PC-9 (cell line): ENCODE measurements at regions not wholly inside any gene's neighbourhood (a gene's known extent, or its start where the extent isn't known, plus 50 kb on each side); places are given as distances from the start of the nearest gene placed in this dataset.
A peak's percentile ranks its signal among the peaks of the same experiment; 100 is the strongest.

Experiments
- BruUV-seq: library from RNA; stranded (reverse); fragments of 400-500 nt; replicated peaks from 2 replicates; lab custom pipeline; 2021; lab: Mats Ljungman, UMichigan
- CTCF ChIA-PET: fragments of 300-600 bp; sonication (Branson Sonifier 250); formaldehyde crosslinking; loops from one replicate; lab custom pipeline; 2022; ENCODE audit warnings: antibody characterized with exemption; lab: Charles Lee
- POLR2A ChIA-PET: fragments of 300-600 bp; sonication (Branson Sonifier 250); formaldehyde crosslinking; loops from one replicate; lab custom pipeline; 2022; ENCODE audit warnings: antibody characterized with exemption; ENCODE audit not compliant: unreplicated experiment; lab: Charles Lee
- DNase-seq, 2 experiments: peaks; one replicate each; pipeline versions ENCODE4 v3.0.0 to v3.0.0-alpha.2; 2015 to 2022; ENCODE audit warnings: mixed read lengths in 1 of 2
- H2AFZ ChIP-seq: fragments of 200-600 bp; sonication (generic); 2 replicates; pipeline ENCODE4 v1.8.1; 2017; ENCODE audit warnings: antibody characterized with exemption
- H3F3A ChIP-seq: fragments of 200-600 bp; sonication (generic); 2 replicates; pipeline ENCODE4 v1.8.1; 2017; ENCODE audit warnings: antibody characterized with exemption, mild to moderate bottlenecking, low read depth; ENCODE audit not compliant: insufficient read depth
- H3K27ac ChIP-seq: fragments of 200-600 bp; sonication (generic); 2 replicates; pipeline ENCODE4 v1.6.1; 2016; ENCODE audit warnings: mixed run types
- H3K27me3 ChIP-seq: fragments of 200-600 bp; sonication (generic); 2 replicates; pipeline ENCODE4 v1.6.1; 2016; ENCODE audit warnings: low read depth, mixed run types; ENCODE audit not compliant: insufficient read depth
- H3K36me3 ChIP-seq: fragments of 200-600 bp; sonication (generic); 2 replicates; pipeline ENCODE4 v1.6.1; 2016; ENCODE audit warnings: low read depth, mixed run types
- H3K4me1 ChIP-seq: fragments of 200-600 bp; sonication (generic); replicated peaks from 2 replicates; pipeline ENCODE4 v1.6.1; 2016; ENCODE audit warnings: mixed run types; ENCODE audit not compliant: insufficient read depth
- H3K4me2 ChIP-seq: fragments of 200-600 bp; sonication (generic); 2 replicates; pipeline ENCODE4 v1.6.1; 2017; ENCODE audit warnings: mixed run types
- H3K4me3 ChIP-seq: fragments of 200-600 bp; sonication (generic); 2 replicates; pipeline ENCODE4 v1.6.1; 2016; ENCODE audit warnings: mixed run types
- H3K79me2 ChIP-seq: fragments of 200-600 bp; sonication (generic); 2 replicates; pipeline ENCODE4 v1.6.1; 2017; ENCODE audit warnings: low read depth, mixed run types
- H3K9me2 ChIP-seq: fragments of 200-600 bp; sonication (generic); 2 replicates; pipeline ENCODE4 v1.8.1; 2017; ENCODE audit warnings: mild to moderate bottlenecking; ENCODE audit not compliant: insufficient read depth
- H3K9me3 ChIP-seq: fragments of 200-600 bp; sonication (generic); 2 replicates; pipeline ENCODE4 v1.8.1; 2016; ENCODE audit warnings: low read depth; ENCODE audit not compliant: insufficient read depth
- H4K20me1 ChIP-seq: fragments of 200-600 bp; sonication (generic); 2 replicates; pipeline ENCODE4 v1.8.1; 2017; ENCODE audit not compliant: insufficient read depth
- EZH2 ChIP-seq: fragments of 200-600 bp; sonication (generic); IDR thresholded peaks from 2 replicates; pipeline ENCODE4 v1.8.0; 2017; ENCODE audit warnings: antibody characterized with exemption, low read depth
- intact Hi-C: fragments of 100-400 bp; cut with micrococcal nuclease; formaldehyde crosslinking; loops from one replicate; pipeline ENCODE4 v1.10.0; 2022; ENCODE audit not compliant: unreplicated experiment
- TF ChIP-seq, protein P1 (sequence below): fragments of 200-600 bp; sonication (generic); conservative IDR thresholded peaks from 2 replicates; pipeline ENCODE4 v1.6.1; 2017; ENCODE audit warnings: mixed run types, antibody characterized with exemption, mild to moderate bottlenecking, moderate library complexity

DNA sequence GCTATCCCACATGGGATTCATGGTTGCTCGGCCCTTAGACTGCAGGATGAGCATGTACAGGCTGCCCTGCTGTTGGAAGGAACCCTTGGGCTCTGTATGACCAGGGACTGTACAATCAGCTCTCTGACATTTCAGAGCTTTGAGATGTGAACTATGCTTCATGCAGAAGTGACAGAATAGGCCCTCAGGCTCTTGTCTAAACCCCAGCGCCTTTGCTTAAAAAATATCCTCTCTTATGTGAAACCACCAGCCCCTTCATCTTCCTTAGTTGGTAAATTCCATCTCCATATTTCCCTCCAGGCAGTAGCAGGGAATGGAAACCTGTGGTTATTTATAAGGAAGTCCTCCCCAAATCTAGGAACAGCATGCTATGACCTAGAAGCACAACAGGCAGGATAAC lies 78.9 kb upstream of the PLET1 start:
- BruUV-seq: no TSS peak
- intact Hi-C loops: no loop called here

DNA sequence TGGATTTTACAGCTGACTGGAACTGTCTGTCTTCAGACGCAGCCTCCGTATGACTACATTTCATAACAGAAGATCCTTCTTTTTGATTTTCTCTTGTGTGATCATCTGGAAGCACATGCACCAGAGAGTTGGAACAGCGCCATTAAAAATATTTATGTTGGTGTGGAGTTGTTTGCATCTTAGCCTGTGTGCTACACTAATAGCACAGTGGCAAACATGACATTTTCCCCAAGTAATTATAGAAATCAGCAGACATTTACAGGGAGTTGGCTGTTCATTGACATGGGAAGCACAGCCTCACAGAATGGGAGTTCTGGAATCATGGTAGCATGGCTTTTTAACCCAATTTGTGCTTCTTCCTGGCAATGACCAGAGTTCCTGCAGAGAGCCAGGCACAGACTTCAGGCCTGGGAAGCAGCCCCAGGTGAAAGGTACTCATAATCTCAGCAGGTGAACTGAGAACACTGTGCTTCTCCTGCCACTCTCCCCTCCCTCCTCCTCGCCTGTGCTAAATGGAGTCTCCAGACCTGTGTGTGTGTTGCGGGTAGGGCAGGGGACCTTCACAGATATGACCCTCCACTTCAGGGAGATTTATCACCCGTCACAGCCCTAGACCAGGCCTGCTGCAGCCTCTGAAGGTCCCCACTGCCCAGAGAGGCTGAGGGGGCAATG lies 82.8 kb upstream of the PLET1 start:
- POLR2A ChIA-PET: no interaction called here
- Histone ChIP-seq H3K4me3 (no peak overlapping the region), H3K4me2 (no peak overlapping the region), H3K4me1 (no peaks in the 10 kb centered on the region), H3K9me2 (no peaks in the 10 kb centered on the region), H3K36me3 (no peaks in the 10 kb centered on the region), H3F3A (no peaks in the 10 kb centered on the region), H3K9me3 (no peaks in the 10 kb centered on the region), H3K27me3 (peaks cover 10% of the 10 kb centered on the region), H2AFZ (no peak overlapping the region), H3K27ac (no peak overlapping the region), H4K20me1 (no peaks in the 10 kb centered on the region), H3K79me2 (no peaks in the 10 kb centered on the region)
- intact Hi-C loops: no loop called here
- TF ChIP-seq, protein P1, sequence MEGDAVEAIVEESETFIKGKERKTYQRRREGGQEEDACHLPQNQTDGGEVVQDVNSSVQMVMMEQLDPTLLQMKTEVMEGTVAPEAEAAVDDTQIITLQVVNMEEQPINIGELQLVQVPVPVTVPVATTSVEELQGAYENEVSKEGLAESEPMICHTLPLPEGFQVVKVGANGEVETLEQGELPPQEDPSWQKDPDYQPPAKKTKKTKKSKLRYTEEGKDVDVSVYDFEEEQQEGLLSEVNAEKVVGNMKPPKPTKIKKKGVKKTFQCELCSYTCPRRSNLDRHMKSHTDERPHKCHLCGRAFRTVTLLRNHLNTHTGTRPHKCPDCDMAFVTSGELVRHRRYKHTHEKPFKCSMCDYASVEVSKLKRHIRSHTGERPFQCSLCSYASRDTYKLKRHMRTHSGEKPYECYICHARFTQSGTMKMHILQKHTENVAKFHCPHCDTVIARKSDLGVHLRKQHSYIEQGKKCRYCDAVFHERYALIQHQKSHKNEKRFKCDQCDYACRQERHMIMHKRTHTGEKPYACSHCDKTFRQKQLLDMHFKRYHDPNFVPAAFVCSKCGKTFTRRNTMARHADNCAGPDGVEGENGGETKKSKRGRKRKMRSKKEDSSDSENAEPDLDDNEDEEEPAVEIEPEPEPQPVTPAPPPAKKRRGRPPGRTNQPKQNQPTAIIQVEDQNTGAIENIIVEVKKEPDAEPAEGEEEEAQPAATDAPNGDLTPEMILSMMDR: no peak
- TF ChIP-seq EZH2: no peak
- CTCF ChIA-PET: no interaction called here
- DNase-seq: no peak
- BruUV-seq: no TSS peak

More for the DNA sequence above, 78.9 kb upstream of the PLET1 start:
- H3K27ac ChIP-seq: no peak overlapping the region
- H4K20me1 ChIP-seq: no peaks in the 10 kb centered on the region
- no peaks in the 10 kb centered on the region for H3K79me2 ChIP-seq
- peak in 1 of 2 experiments; percentile 32 for DNase-seq
- no peaks in the 10 kb centered on the region for H3K36me3 ChIP-seq
- CTCF ChIA-PET: no interaction called here
- POLR2A ChIA-PET: no interaction called here
- no peaks in the 10 kb centered on the region for H3K4me1 ChIP-seq
- H3K9me3 ChIP-seq: no peaks in the 10 kb centered on the region
- no peak overlapping the region for H3K4me2 ChIP-seq
- no peak overlapping the region for H2AFZ ChIP-seq
- no peaks in the 10 kb centered on the region for H3F3A ChIP-seq
- H3K27me3 ChIP-seq: peaks cover 10% of the 10 kb centered on the region
- H3K9me2 ChIP-seq: no peaks in the 10 kb centered on the region
- TF ChIP-seq, protein P1: no peak
- TF ChIP-seq EZH2: no peak
- H3K4me3 ChIP-seq: no peak overlapping the region

DNA sequence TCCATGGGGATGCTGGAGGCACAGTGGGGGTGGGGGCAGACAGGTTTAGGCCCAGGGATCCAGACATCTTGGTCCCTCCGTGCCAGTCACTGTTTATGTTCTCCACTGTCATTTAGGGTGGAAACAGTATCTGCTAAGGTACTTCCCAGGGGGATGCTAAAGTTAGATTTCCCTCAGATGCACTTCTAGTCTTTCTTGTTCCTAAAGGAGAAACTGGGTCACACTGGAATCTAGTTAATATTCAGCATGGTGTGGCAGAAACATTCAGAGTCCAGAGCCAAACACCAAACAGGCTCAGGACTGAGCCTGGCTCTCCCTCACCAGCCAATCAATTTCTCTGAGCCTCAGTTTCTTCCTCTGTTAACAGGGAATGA lies 83.4 kb upstream of the PLET1 start:
- Histone ChIP-seq H3K9me3 (no peaks in the 10 kb centered on the region), H3K27me3 (peaks cover 6% of the 10 kb centered on the region; the same call in 1 of the 2 replicates), H3F3A (no peaks in the 10 kb centered on the region), H3K36me3 (no peaks in the 10 kb centered on the region), H3K4me1 (no peaks in the 10 kb centered on the region), H3K9me2 (no peaks in the 10 kb centered on the region), H3K27ac (no peak overlapping the region), H4K20me1 (no peaks in the 10 kb centered on the region), H2AFZ (no peak overlapping the region), H3K4me3 (no peak overlapping the region), H3K4me2 (no peak overlapping the region), H3K79me2 (no peaks in the 10 kb centered on the region)
- no peak for TF ChIP-seq EZH2
- TF ChIP-seq, protein P1: no peak
- intact Hi-C loops: no loop called here
- peak in 1 of 2 experiments; percentile 25 for DNase-seq
- ChIA-PET CTCF (no interaction called here), POLR2A (no interaction called here)
- BruUV-seq: no TSS peak
